Astrocyte (in vitro differentiated cells and primary cell): ENCODE measurements at regions not wholly inside any gene's neighbourhood (a gene's known extent, or its start where the extent isn't known, plus 50 kb on each side); places are given as distances from the start of the nearest gene placed in this dataset.

Experiments
- CTCF ChIP-seq: IDR thresholded peaks from 2 replicates; pipeline ENCODE4 v1.5.1; 2011; ENCODE audit warnings: low read depth, mild to moderate bottlenecking, inconsistent platforms, low read length, moderate library complexity; ENCODE audit not compliant: insufficient read depth
- EZH2 ChIP-seq: IDR thresholded peaks from 2 replicates; pipeline ENCODE4 v1.6.1; 2012; ENCODE audit warnings: mild to moderate bottlenecking, low read length, inconsistent platforms; ENCODE audit not compliant: insufficient read depth

- TF ChIP-seq CTCF (no peak), EZH2 (no peak)
These were observed 91.7 kb upstream of the ZMIZ1 start for GRCh38 chr10:78976825-78977755.
